ENCODE measurements at regions not wholly inside any gene's neighbourhood (a gene's known extent, or its start where the extent isn't known, plus 50 kb on each side); places are given as distances from the start of the nearest gene placed in this dataset.

GRCh38 chr18:41517142-41517541, 437.9 kb upstream of the PIK3C3 start:
- TF ChIP-seq EP300 (IDR thresholded peaks at IDR 0.05) (no peak), CTCF (IDR thresholded peaks at IDR 0.05) (no peak), POLR2AphosphoS5 (IDR thresholded peaks at IDR 0.05) (no peak), POLR2A (IDR thresholded peaks at IDR 0.05) (no peak)

All from sigmoid colon (tissue), 4 donors.